HG02763 (cell line): ENCODE measurements at regions not wholly inside any gene's neighbourhood (a gene's known extent, or its start where the extent isn't known, plus 50 kb on each side); places are given as distances from the start of the nearest gene placed in this dataset.

ENCODE experiments used
- ATAC-seq: cut with Tn5 transposase; IDR thresholded peaks from one replicate; pipeline ENCODE4 v1.9.1; 2021; ENCODE audit warnings: mild to moderate bottlenecking, moderate library complexity; ENCODE audit not compliant: unreplicated experiment

DNA sequence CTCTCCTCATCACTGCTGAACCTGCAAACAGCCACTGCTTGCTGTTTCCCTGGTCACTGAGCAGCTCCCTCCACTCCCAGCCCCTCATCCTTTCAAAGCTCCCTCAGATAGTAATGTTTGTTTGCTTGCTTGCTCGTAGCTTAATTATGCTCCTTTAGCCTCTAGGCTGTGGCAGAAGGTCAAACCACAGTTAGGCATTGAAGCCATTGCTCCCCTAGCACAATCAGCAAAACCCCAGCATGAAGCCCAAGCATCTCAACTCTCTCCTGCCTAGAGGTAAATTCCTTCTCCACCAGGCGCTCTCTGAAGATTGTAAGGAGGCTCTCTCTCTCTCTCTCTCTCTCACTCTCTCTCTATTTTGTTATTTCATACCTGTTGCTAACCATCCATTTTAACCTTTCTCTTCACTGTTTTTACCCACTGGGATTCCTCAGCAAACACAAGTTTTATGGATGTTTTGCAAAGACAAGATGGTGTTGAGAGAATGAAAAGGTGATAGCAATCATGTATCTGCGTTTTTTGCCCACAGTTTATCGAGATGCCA is 135.9 kb upstream of the HNRNPA3 start:
- no peak for ATAC-seq

DNA sequence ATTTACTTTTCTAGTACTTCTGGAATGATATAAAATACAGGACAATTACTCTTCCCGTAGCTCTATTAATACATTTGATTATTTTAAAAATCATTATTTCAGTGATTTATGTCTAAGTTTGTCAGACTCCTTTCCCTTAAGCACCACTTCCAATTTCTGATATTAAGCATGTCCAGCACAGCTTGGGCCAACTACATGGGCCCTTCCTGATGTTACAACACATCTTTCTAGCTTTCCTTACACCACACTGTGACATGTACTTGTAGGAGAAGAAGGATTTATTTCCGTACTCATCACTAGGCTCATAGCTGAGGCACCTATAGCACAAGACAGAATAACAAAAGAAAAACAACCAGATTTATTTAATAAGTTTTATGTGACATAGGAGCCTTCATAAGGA is 134.8 kb upstream of the HNRNPA3 start:
- no peak for ATAC-seq

DNA sequence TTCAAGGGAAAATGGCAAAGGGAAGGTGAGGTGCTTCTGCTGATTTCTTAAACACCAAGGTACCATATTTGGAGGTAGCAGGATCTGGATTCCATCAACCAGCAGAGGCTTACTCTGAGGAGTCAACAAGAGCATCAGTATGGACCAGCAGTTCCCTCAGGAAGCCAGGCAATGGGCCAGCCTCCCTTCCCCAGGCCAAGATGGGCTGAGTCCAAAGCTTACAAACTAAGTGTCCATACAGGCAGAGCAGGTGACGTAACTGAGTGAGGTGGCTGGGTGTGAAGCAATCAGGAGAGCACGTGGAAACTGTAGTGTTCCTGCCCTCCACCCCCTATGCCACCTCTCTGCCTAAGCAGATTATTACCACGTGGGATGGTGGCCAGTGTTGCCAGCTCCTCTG is 134.2 kb upstream of the HNRNPA3 start:
- ATAC-seq: no peak

DNA sequence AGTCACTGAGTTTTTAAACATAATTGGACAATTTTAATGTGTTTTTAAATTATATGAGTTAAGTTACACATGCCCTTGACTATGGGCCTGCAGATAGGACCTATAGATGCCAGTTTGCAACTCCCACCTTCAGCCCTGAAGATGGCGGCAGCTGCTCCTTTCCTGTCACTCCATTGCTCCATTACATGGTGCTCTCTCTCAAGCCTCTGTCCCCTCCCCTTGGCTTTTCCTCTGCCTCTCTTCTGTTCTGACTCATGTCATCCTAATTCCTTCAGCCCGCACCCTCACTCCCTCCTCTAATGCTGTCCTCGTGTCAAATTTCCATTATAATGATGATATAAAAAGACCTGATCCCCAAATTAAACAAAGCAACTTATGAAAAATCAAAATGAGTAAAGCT is 133.7 kb upstream of the HNRNPA3 start:
- ATAC-seq: no peak

DNA sequence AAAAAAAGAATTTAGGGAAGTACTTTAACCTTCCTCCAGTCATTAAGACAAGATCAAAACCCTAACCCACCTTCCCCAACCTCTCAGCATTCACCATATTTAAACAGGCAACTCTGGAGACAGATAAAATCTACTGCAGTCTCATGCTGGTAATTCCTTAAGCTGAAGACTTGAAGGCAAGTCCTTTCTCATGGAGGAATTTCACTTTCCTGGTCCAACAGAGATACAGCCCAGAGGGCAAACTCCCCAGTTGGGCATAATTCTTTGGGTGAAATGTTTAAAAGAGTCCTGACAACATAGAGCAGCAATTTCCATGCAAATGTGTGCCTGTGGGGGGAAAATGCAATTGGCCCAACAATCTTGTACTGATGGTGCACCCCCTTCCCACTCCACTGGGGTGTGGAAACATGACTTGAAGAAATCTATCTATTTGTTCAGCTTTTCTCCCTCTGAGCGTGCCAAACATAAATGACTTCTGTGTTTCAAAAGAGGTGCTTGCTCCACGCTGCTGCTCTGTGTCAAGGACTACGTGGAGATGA is 131.8 kb upstream of the HNRNPA3 start:
- no peak for ATAC-seq

DNA sequence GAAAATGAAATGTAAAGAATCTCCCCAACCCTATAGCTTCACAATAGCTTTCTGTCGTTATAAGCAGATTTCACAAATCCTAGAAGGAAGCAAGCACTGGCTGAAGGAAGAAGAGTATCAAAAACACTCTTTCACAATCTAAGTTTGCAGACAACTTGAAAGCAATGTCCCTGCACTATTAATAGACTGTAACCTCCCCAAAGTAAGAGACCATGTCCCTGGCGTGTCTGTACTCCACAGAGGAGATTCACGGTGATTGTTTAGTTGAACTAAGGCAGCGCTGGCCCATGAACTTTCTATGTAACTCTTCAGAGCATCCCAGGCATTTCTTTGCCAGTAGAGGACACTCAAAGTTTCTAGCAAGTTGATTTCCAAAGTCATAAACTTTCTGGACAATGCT is 128.0 kb upstream of the HNRNPA3 start:
- no peak for ATAC-seq

DNA sequence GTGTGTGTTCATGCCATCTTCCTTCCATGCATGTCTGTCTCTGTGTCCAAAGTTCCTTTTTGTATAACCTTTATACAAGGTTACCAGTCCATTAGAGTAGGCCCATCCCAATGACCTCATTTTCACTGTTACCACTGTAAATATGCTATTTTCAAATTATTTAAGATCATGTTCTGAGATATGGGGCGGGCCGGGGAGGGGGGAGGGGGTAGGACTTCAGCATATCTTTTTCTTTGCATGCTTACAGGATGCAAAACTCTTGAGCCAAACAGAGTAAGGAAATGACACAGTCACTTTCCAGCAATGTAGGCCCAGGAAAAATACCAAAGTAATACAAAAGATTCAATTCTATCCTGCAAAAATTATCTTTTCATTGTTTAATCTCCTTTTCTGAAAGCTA is 124.1 kb upstream of the HNRNPA3 start:
- ATAC-seq: no peak

DNA sequence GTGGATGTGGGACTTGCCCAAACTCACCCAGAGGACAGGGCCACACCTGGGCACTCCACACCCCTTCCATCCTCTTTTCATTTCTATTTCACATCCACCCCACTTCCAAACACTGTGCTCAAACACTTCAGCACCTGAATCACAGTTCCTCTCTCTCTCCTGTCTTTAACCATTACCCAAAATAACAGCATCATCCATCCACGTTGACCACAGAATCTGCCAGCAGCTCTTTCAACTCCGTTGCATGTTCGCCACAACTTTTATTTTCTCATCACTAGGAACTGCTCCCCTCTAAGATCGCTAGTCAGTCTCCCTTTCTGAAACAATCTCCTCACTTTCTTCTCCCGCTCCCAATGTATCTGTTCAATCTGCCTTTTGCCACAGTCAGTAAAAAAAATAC is 121.6 kb upstream of the HNRNPA3 start:
- no peak for ATAC-seq

DNA sequence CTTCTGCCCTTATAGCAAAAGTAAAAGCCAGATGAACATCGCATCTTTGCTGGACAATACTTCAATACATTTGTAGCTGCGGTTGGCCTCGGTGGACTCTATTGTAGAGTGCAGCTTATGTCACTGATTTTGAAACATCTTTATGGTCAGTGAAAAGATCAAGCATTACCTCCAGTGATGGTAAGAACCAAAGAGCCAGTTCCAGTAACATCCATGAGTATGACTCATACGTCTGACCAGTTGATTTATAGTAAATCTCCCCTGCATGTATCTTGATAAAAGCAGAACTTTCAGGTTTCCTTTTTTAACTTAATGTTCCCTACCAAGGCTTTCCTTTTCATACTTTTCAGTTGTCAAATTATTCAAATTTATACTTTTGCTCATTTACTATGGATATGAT is 119.2 kb upstream of the HNRNPA3 start:
- ATAC-seq: no peak

DNA sequence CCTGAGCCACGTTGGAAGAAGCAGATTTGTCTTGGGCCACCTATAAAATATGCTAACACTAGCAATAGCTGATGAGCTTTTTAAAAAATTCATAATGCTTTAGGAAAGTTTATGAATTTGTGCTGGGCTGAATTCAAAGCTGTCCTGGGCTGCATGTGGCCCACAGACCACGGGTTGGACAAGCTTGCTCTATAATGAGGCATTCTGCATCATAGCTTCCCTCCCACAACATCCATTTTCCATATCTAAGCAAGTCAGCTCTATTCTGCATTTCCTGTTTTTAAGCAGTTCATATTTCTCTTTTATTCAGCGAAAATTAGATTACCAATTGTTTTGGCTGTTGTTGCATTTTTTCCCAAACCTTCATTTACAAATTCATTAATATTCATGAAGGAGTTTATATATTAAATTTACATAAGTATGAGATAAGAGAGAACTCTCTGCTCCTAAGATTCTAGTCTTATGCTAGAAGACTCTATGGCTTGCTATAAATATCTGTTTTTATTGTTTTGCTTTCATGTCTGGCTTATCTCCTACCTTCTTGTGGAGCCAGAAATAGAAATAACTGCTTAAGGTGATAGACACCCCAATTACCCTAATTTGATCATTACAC is 114.5 kb upstream of the HNRNPA3 start:
- no peak for ATAC-seq

DNA sequence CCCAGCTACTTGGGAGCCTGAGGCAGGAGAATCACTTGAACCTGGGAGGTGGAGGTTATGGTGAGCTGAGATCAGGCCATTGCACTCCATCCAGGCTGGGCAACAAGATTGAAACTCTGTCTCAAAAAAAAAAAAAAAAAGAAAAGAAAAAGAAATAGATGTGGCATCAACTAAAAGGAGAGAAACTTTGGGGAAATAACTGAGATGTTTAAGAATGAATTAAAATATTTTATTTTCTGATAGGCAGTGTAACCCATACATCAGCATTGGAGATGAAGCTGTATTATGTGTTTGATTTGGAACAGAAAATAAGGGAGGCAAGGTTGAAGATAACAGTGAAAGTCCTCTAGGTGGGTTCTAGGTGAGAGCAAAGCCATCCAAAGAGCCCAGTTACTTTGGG is 110.7 kb upstream of the HNRNPA3 start:
- no peak for ATAC-seq

DNA sequence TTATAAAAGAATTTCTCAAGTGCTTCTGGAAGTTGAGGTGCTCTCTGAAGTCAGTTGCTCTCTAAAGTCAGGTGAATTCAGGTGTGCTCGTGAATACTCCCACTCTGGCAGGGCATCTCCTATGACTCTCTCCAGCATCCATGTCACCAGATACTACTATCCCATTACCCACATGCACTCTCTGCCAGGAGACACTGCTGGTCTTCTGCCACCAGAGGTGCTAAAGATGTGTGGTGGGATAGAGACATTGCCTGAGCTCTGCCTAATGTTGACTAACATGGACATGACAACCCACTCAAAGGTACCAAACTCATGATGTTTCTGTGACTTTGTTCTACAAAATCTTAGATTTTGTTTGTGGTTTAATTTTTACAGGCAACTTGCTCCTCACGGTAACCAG is 106.4 kb upstream of the HNRNPA3 start:
- ATAC-seq: no peak

DNA sequence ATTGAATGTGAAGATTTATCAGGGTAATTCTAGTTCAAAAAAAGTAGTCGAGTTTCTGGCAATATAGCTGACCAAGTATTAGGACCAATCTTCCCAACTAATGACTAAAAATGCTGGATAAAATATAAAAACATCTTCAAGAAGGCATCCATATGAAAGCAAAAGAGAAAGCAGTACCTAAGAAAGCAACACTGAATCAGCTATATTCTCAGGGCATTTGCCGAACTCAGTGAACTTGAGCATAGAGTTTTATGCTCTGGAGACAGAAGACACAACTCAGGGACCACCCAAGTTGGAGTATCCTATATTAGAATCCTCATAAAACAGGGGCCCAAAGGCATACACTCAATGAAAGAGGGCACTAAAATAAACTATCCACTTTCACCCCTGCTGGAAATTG is 103.7 kb upstream of the HNRNPA3 start:
- ATAC-seq: no peak

DNA sequence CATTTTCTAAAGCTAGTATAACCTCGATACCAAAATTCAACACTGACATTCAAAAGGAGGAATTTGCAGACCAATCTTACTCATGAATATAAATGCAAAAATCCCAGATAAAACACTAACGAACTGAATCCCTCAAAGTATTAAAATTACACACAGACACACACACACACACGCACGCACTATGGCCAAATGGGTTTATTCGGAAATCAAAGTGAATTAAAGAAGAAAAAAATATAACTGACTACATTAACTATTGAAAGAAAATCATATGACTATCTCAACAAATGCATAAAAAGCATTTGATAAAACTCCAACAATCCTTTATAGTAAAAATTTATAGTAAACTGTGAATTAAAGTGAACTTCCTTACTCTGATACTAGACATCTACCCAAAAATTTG is 97.9 kb upstream of the HNRNPA3 start:
- no peak for ATAC-seq

DNA sequence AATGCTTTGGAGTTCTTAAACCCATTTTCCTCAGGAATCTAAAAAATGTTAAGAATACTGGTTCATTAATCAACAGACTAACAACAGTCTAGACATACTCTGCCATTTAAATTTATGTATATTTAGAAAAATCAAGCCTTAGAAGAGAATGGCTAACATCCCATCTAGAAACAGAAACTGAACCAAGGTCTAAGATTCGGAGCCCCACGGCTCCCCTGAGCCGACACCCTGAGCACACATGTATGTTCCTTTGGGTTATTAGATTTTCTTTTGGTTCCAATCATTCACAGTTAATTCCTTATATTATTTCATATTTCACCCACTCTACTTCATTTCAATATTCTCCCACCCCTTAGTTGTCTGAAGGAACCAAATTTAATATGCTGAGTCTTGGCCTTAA is 94.8 kb upstream of the HNRNPA3 start:
- ATAC-seq: no peak

DNA sequence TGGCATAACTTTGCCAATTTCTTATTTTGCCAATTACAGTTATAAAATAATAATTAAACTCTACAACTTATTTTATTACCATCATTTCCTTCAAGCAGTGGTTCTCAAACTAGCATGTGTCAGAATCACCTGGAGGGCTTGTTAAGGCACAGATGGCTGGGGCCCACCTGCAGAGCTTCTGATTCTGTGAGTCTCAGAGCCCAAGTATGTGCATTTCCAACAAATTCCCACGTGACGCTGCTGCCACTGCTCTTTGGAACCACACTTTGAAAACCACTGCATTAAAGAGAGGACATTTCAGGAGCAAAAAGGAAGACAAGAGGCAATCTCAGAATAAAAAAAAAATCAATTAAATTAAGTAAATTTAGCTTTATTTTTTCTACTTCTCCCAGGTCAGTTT is 94.0 kb upstream of the HNRNPA3 start:
- no peak for ATAC-seq

DNA sequence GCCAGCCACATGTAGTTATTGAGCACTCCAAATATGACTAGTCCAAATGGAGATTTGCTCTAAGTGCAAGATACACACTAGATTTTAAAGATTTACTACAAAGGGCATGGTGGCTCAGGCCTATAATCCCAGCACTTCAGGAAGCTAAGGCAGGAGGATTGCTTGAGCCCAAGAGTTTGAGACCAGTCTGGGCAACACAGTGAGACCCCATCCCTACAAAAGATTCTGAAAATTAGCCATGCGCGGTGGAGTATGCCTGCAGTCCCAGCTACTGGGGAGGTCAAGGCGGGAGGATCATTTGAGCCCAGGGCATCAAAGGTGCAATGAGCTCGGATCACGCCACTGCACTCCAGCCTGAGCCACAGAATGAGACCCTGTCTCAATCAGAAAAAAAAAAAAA is 93.5 kb upstream of the HNRNPA3 start:
- no peak for ATAC-seq

DNA sequence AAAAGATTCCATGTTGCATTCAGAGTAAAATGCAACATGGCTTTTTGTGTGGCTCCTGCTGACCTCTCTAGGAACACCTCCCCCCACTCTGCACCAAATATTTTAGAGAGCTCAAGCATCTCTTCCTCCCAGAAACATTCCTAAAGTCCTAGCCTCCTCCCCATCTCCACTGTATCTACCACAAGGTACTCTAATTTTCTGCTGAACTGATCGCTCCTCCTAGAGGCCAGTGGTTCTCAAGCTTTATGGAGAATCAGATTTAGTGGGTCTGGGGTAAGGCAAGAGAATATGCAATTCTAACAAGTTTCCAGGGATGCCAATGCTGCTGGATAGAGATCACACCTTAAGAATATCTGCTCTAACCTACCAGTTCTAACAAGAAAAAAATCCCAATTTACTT is 89.5 kb upstream of the HNRNPA3 start:
- ATAC-seq: no peak

DNA sequence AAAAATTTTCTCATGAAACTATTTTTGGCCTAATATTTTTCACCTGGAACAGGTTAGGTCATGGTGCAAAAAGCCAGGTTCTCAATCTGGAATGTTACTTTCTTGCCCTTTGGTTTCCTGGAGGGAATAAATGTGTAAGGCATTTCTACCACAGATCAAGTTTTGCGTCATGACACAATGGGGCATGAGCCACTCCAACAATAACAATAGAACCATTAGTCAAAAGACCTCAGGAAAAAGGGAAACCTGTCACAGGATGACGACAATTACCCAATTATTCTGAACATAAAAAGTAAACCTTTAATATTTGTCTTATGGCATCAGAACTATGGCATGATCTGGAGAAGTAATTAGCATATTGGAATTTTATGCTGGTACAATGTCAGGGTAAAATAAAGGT is 88.2 kb upstream of the HNRNPA3 start:
- ATAC-seq: no peak

DNA sequence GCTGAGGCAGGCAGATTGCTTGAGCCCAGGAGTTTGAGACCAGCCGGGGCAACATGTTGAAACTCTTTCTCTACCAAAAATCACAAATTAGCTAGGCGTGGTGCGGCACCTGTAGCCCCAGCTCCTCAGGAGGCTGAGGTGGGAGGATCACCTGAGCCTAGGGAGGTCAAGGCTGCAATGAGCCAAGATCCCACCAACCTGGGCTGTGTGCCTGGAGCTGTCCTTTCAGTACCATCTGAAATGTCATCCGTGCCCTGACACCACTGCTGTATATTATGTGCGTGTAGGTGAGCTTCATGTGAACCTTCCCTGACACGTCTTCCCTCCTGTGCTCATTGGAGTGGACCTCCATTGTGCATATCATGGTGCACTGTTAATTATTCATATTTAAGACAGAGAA is 84.8 kb upstream of the HNRNPA3 start:
- no peak for ATAC-seq

DNA sequence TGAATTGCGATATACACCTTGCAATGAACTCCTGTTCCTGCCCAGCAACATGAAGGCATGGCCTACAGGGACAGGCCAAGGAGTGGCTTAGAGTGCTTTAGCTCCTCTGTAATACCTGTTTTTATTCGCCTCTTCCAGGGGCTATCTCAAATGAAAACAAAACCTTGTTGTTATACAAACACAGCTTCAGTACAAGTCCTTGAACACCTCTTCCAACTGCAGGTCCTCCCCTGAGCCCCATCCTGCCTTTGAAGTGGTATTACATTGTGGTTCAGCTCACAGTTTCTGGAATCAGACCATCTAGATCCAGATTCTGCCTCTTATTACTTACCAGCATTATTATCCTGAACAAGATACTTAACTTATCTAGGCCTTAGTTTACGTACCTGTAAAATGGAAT is 83.0 kb upstream of the HNRNPA3 start:
- ATAC-seq: no peak

DNA sequence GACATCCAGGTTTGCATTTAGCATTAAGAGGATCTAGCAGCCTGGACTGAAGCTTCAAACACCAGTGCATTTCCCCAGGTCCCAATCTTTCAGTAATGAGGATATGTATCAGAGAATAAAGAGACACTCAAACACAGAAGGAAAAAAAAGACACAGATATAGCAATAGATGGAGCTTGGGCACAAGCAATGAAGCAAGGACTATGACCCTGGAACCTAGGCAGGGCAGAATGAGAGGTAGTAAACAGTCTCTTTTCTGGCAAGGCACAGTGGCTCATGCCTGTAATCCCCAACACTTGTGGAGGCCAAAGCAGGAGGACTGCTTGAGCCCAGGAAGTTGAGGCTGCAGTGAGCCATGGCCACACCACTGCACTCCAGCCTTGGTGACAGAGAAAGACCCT is 80.7 kb upstream of the HNRNPA3 start:
- ATAC-seq: no peak

DNA sequence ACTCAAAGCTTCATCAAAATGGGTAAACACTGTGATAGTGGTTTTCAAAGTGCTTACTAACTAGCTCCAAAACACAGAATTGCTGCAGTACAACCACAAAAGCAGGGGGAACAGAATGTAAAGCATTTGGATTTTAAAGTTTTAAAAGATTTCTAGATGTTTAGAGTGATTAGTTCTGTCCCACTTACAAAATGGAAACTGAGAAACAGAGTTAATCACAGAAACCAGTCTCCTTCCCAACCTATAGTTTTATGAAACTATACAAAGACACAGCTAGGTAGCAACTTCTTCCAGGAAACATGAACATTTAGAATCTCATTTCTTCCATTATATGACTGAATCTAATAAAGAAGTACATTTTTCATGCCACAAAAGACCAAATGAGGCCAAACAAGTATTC is 73.8 kb upstream of the HNRNPA3 start:
- no peak for ATAC-seq
